Keratinocyte (primary cell): ENCODE measurements at regions not wholly inside any gene's neighbourhood (a gene's known extent, or its start where the extent isn't known, plus 50 kb on each side); places are given as distances from the start of the nearest gene placed in this dataset.

Experiments
- DNase-seq: peaks from one replicate; pipeline ENCODE4 v3.0.0-alpha.2; 2011; ENCODE audit warnings: low read depth, missing footprints, low spot score
- FAIRE-seq: peaks from 2 replicates; lab custom pipeline; 2011; peaks lifted over from hg19 to GRCh38; lab: Jason Lieb, UNC
- H2AFZ ChIP-seq: 2 replicates; pipeline ENCODE4 v1.6.0; 2012; ENCODE audit warnings: low read length, control low read depth, inconsistent platforms; ENCODE audit not compliant: control insufficient read depth
- H3K27ac ChIP-seq: 2 replicates; pipeline ENCODE4 v1.5.1; 2011; ENCODE audit warnings: low read length; ENCODE audit not compliant: control insufficient read depth, insufficient read depth
- H3K27me3 ChIP-seq: 3 replicates; pipeline ENCODE4 v1.6.0; 2011; ENCODE audit warnings: low read length; ENCODE audit not compliant: control insufficient read depth, insufficient read depth; ENCODE audit errors: extremely low read depth
- H3K36me3 ChIP-seq, 2 experiments: 2 replicates in 1 of 2; 3 replicates in 1 of 2; pipeline ENCODE4 v1.5.1; 2011; ENCODE audit warnings: low read length in 2 of 2, mild to moderate bottlenecking in 1 of 2; ENCODE audit not compliant: control insufficient read depth in 2 of 2, insufficient read depth in 2 of 2; ENCODE audit errors: extremely low read depth in 1 of 2
- H3K4me1 ChIP-seq: 3 replicates; pipeline ENCODE4 v1.5.1; 2011; ENCODE audit warnings: low read length; ENCODE audit not compliant: control insufficient read depth, insufficient read depth; ENCODE audit errors: extremely low read depth
- H3K4me2 ChIP-seq: 3 replicates; pipeline ENCODE4 v1.6.0; 2011; ENCODE audit warnings: low read depth, low read length; ENCODE audit not compliant: control insufficient read depth, insufficient read depth; ENCODE audit errors: extremely low read depth
- H3K4me3 ChIP-seq, 3 experiments: fragments of 200-600 bp in 1 of 3; sonication (generic) in 1 of 3; 2 replicates in 2 of 3; 3 replicates in 1 of 3; pipeline ENCODE4 v1.5.1; 2011 to 2016; ENCODE audit warnings: low read length in 3 of 3, mild to moderate bottlenecking in 3 of 3, control low read depth in 2 of 3, inconsistent platforms in 1 of 3, low read depth in 1 of 3, mixed read lengths in 1 of 3, mixed run types in 1 of 3, moderate library complexity in 1 of 3; ENCODE audit not compliant: control insufficient read depth in 2 of 3, insufficient read depth in 2 of 3; ENCODE audit errors: extremely low read depth in 1 of 3
- H3K79me2 ChIP-seq: 2 replicates; pipeline ENCODE4 v1.6.0; 2012; ENCODE audit warnings: low read length; ENCODE audit not compliant: control insufficient read depth, insufficient read depth
- H3K9ac ChIP-seq: 3 replicates; pipeline ENCODE4 v1.6.0; 2011; ENCODE audit warnings: low read length; ENCODE audit not compliant: control insufficient read depth, insufficient read depth; ENCODE audit errors: extremely low read depth
- H3K9me1 ChIP-seq: 3 replicates; pipeline ENCODE4 v1.6.0; 2011; ENCODE audit warnings: low read length; ENCODE audit not compliant: control insufficient read depth, insufficient read depth; ENCODE audit errors: extremely low read depth
- H3K9me3 ChIP-seq: 2 replicates; pipeline ENCODE4 v1.5.1; 2012; ENCODE audit warnings: low read depth, low read length; ENCODE audit not compliant: control insufficient read depth
- H4K20me1 ChIP-seq: 3 replicates; pipeline ENCODE4 v1.6.0; 2011; ENCODE audit warnings: low read length; ENCODE audit not compliant: control insufficient read depth, insufficient read depth; ENCODE audit errors: extremely low read depth
- EZH2 ChIP-seq: IDR thresholded peaks from one replicate; pipeline ENCODE4 v1.6.1; 2012; ENCODE audit warnings: inconsistent platforms, mild to moderate bottlenecking, low read length, moderate library complexity
- dilution Hi-C: fragments of 300-500 bp; cut with MboI; formaldehyde crosslinking; loops from one replicate; pipeline ENCODE4 v1.7.0; 2020; ENCODE audit warnings: low sequenced_read_pairs; ENCODE audit not compliant: extremely low pct_ligation_motif_present
- TF ChIP-seq, protein P1 (sequence below), 3 experiments: IDR thresholded peaks in 1 of 3; conservative IDR thresholded peaks in 1 of 3; optimal IDR thresholded peaks in 1 of 3; 2 replicates in 2 of 3; 3 replicates in 1 of 3; pipeline versions ENCODE3 to v1.5.1; 2011; ENCODE audit warnings: low read length in 3 of 3, mild to moderate bottlenecking in 3 of 3, moderate library complexity in 2 of 3, control low read depth in 1 of 3, inconsistent platforms in 1 of 3; ENCODE audit not compliant: insufficient read depth in 2 of 3; ENCODE audit errors: extremely low read depth in 1 of 3

DNA sequence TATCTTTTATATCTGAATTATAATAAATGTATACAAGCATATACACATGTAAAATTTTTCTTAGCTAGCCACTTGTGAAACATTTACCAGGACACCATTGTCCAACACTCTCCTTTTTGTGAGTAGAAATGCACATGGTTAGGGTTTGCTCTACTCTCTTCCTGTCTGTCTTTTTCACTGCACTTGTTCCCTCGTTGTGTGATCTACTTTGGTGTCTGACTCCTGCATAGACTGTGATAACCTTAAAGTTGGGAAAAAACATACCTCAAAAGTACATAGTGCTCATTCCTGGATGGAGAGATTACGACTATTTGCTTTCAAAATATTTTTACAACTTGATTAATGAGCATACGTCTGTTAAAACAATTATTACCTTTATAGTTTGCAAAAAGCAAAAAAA is 294.1 kb upstream of the FLRT2 start:
- no peak overlapping the region for H3K4me2 ChIP-seq
- no peaks in the 10 kb centered on the region for H3K36me3 ChIP-seq
- no peaks in the 10 kb centered on the region for H3K27me3 ChIP-seq
- H3K9me3 ChIP-seq, result no peaks in the 10 kb centered on the region
- DNase-seq (no peak), FAIRE-seq (no peak)
- H4K20me1 ChIP-seq, result no peaks in the 10 kb centered on the region
- H3K4me1 ChIP-seq, result peaks cover 14% of the 10 kb centered on the region
- H3K27ac ChIP-seq, result no peak overlapping the region
- no peaks in the 10 kb centered on the region for H3K79me2 ChIP-seq
- TF ChIP-seq EZH2, result no peak
- TF ChIP-seq, protein P1, sequence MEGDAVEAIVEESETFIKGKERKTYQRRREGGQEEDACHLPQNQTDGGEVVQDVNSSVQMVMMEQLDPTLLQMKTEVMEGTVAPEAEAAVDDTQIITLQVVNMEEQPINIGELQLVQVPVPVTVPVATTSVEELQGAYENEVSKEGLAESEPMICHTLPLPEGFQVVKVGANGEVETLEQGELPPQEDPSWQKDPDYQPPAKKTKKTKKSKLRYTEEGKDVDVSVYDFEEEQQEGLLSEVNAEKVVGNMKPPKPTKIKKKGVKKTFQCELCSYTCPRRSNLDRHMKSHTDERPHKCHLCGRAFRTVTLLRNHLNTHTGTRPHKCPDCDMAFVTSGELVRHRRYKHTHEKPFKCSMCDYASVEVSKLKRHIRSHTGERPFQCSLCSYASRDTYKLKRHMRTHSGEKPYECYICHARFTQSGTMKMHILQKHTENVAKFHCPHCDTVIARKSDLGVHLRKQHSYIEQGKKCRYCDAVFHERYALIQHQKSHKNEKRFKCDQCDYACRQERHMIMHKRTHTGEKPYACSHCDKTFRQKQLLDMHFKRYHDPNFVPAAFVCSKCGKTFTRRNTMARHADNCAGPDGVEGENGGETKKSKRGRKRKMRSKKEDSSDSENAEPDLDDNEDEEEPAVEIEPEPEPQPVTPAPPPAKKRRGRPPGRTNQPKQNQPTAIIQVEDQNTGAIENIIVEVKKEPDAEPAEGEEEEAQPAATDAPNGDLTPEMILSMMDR (optimal IDR thresholded peaks at IDR 0.05 in 1 of 3, IDR thresholded peaks at IDR 0.05 in 1 of 3, conservative IDR thresholded peaks at IDR 0.05 in 1 of 3; ENCODE audit: extremely low read depth in 1 of 3, insufficient read depth in 2 of 3, low read length in 3 of 3), result no peak
- H3K9ac ChIP-seq, result no peak overlapping the region
- no peak overlapping the region for H3K4me3 ChIP-seq
- H3K9me1 ChIP-seq, result no peaks in the 10 kb centered on the region
- dilution Hi-C loops, result no loop called here
- H2AFZ ChIP-seq, result no peak overlapping the region

DNA sequence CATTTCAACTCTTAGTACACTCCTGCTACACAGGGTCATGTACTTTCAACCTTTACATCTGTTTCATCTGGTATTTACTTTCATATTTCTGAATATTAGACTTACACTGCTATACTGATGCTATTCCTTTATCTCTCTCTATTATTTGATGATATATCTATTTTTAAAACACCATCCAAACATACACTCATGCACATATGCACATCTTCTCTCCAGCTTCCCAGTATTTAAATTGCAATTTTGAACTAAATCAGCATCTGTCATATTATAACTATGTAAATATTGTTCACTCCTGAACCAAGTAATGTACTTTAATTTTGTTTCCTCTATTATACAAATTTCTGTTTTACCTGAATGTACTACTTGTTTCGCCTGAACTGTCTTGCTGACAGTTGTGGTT is 293.6 kb upstream of the FLRT2 start:
- no peak for FAIRE-seq

More for the DNA sequence above, 293.6 kb upstream of the FLRT2 start:
- TF ChIP-seq, protein P1 (optimal IDR thresholded peaks at IDR 0.05 in 1 of 3, IDR thresholded peaks at IDR 0.05 in 1 of 3, conservative IDR thresholded peaks at IDR 0.05 in 1 of 3; ENCODE audit: extremely low read depth in 1 of 3, insufficient read depth in 2 of 3, low read length in 3 of 3), result no peak
- no peak for TF ChIP-seq EZH2
- Histone ChIP-seq H2AFZ (no peak overlapping the region), H3K36me3 (no peaks in the 10 kb centered on the region), H3K27ac (no peak overlapping the region), H3K4me1 (peaks cover 14% of the 10 kb centered on the region), H3K9me1 (no peaks in the 10 kb centered on the region), H3K79me2 (no peaks in the 10 kb centered on the region), H3K9ac (no peak overlapping the region), H3K4me3 (no peak overlapping the region), H3K9me3 (no peaks in the 10 kb centered on the region), H3K4me2 (no peak overlapping the region), H3K27me3 (no peaks in the 10 kb centered on the region), H4K20me1 (no peaks in the 10 kb centered on the region)
- dilution Hi-C loops, result no loop called here
- no peak for DNase-seq
